22Rv1 (cell line): ENCODE measurements at regions not wholly inside any gene's neighbourhood (a gene's known extent, or its start where the extent isn't known, plus 50 kb on each side); places are given as distances from the start of the nearest gene placed in this dataset.
A peak's percentile ranks its signal among the peaks of the same experiment; 100 is the strongest.

ENCODE experiments used
- CTCF ChIP-seq: fragments of 450-650 bp; IDR thresholded peaks from 2 replicates; pipeline ENCODE4 v1.5.1; 2017; ENCODE audit warnings: mild to moderate bottlenecking
- ZFX ChIP-seq: fragments of 450-650 bp; IDR thresholded peaks from 2 replicates; pipeline ENCODE4 v1.6.1; 2017; ENCODE audit warnings: antibody characterized with exemption, borderline replicate concordance

DNA sequence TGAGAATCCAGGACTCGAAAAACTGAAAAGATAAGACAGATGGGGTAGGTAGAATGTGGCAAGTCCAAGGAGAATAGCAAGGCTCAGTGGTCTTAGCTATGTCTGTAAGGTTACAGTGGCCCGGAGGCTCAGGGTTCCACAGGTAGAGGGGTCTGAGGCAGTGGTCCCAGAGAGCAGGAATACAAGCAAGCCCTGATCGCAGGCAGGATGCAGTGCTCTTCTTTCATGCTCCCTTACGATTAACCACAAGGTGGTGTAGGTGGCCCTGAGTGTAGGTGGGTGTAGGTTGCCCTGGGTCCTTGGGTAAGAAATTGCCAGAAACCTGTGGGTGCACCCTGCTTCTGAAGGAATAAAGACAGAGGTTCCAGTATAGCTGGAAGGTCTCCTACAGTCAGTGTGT is 99.1 kb upstream of the RAB3GAP2 start:
- TF ChIP-seq CTCF (peak; percentile 22; the same call in 1 of the 2 replicates), ZFX (no peak)
